HG03196 (cell line): ENCODE measurements at regions not wholly inside any gene's neighbourhood (a gene's known extent, or its start where the extent isn't known, plus 50 kb on each side); places are given as distances from the start of the nearest gene placed in this dataset.

Experiments
- ATAC-seq: cut with Tn5 transposase; IDR thresholded peaks from one replicate; pipeline ENCODE4 v1.9.1; 2021; ENCODE audit not compliant: unreplicated experiment

DNA sequence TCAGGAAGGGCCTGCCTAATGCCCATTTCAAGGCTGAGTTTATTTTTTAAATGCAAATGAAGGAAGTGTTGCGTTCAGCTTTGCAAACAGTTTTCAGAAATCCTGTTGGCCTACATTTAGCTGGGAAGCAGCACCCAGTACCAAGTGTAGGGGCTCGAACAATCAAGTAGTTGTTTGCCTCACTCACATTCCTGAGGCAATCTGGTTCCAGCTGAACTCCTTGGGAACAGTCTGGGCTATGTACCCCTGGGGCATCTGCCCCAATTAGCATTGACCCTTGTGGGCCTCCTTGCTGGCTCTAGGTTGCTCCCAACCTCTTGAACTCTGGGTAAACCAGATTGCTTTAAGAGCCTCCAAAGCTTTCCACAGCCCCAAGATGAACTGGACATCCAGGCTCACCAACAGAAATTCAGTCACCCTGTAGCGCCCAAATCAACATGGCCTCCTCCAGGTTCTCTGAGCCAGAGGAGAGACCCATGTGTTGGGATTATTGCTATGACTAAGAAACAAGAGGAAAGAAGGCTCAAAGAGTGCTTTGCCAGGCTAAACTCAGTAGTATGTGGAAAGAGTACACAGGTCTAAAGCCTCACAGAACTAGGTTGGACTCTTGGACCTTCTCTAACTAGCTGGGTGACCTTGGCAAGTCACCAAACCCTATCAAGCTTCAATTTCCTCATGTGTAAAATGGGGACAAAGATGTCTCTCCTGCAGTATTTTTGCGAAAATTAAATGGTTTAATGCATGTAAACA, 532.7 kb downstream of the SOX2 start:
- ATAC-seq = no peak

- ATAC-seq = no peak
These were observed 533.3 kb downstream of the SOX2 start for GRCh38 chr3:182245059-182245458.

DNA sequence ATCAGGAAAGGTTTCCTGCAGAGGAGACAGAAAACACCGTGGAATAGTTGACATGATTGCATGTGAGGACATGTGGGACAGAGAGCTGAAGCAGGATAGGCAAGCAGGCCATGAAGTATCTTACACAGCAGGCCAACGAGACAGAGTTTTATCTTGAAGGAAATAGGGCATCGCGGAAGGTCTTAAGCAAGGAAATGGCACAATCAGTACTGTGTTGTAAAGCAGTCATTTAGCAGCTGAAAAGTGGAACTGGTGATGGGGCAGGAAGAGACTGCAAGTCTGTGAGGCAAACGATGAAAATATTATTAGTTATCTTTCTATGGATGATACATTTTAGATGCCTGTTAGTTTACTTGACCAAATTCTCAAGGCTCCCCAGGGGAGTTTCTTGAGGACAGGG, 535.1 kb downstream of the SOX2 start:
- no peak for ATAC-seq

DNA sequence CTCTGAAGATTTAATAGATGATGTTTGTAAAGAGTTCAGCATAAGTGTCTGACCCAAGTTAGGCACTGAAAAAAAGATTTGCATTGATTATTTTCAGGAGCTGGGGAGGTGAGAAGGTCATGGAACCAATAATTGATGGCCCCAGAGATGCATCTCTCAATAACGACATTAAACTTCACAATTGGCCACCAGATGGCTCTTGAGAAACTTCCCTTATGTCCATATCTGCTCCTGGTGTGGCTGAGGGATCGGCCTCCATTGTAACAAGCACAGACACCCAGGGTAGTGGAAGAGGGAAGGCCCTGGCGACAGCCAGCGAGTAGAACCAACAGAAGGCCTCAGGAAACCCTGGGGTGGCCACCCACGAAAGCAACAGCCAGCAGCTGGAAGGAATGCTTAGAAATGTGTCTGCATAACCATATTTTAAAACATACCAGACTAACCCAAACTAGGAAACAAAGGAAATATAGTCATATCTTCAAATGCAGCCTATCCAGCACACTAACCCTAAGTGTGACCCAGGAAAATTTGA, 536.7 kb downstream of the SOX2 start:
- ATAC-seq = no peak

- no peak for ATAC-seq
These were observed 540.5 kb upstream of the ATP11B start for GRCh38 chr3:182252802-182253201.

DNA sequence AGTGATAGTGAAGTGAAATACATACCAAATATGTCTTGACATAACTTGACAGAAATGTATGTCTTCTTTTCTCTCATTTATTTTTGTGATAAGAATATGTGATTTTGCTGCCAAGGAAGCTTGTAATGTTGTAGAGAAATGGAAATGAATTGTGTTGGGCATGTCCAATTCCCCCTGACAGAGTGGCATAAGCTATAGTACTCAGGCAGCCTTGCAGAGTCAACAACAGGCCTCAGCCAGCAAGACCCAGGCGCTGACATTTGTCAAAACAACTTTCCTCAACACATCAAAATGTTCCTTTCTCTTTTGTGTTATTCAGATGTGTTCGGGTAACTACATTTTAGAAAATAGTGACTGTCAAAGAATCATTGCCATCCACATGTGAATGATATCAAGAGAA, 538.1 kb upstream of the ATP11B start:
- ATAC-seq = no peak

DNA sequence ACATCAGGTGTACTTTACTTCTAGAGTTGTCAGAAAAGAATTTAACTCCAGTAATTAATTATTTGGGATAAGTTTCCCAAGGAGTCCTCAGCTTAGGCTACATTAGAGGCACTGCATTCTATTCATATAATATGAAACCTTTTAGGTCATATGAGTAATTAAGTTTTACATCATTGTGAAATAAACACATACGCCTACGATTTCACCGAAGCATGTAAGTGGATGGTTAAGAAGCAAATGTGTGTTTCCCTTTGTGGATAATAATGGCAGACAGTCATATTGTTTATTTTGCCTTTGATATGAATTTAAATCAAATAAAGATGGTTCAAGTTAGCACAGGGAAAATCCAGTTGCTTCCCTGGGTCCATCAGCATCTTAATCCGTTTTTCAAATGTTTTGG, 535.9 kb upstream of the ATP11B start:
- no peak for ATAC-seq

- no peak for ATAC-seq
These were observed 534.6 kb upstream of the ATP11B start for GRCh38 chr3:182258538-182259177.

DNA sequence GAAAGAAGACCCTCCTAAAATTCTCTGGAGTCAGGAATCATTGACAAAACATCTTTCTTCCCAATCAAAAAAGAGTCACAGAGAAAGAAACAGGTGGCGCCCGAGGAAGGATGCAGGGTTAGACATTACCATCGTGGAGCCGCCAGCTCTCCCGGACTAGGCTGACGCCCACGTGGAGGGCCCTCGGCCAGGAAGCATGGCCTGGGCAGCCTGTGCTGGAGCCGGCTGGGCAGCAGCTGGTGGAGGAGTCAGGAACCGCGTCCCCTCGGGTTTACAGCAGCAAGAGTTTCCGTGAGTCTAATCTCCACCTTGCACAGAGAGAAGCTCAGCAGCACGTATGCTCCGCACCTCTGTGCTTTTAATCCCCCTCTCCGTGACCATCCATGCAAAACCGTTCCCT, 533.7 kb upstream of the ATP11B start:
- ATAC-seq = no peak

DNA sequence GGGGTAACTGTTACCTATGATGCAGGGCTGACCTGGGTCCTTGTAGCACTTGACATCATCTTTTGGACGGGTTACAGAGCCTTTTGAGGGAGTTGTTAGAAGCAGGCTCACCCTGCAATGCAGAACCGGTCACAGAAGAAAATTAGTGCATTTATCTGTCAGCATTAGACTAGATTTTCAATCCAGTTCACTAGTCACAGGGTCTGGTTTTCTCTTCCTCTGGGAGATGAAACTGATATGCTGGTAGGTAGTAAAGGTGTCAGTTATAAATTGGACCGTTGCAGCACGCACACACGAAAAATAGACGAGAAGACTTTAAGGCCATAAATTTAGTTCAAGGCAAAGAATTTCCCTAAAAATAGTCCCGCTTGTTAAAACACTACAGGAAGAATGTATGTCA, 532.3 kb upstream of the ATP11B start:
- ATAC-seq = no peak

- ATAC-seq = no peak
These were observed 524.6 kb upstream of the ATP11B start for GRCh38 chr3:182268711-182269110.

DNA sequence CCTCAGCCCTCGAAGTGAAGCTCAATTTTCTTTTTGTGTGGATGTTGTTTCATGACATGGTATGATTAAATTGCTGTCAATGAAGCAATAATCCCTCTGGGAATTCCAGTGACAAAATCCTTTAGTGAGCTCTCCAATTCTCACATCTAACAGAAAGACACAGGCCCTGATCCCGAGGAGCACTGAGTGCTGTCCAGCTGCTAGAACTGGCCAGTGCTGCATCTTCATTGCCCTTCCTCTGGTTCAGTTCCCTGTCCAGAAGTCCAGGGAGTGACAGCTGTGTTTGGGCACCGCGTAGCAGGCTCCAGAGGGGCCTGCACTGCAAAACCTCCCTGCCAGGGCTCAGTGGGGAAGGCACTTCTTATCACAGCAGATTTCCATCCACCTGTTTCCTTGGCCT, 516.8 kb upstream of the ATP11B start:
- ATAC-seq = no peak

GRCh38 chr3:182284793-182285192, 508.5 kb upstream of the ATP11B start:
- ATAC-seq = no peak

DNA sequence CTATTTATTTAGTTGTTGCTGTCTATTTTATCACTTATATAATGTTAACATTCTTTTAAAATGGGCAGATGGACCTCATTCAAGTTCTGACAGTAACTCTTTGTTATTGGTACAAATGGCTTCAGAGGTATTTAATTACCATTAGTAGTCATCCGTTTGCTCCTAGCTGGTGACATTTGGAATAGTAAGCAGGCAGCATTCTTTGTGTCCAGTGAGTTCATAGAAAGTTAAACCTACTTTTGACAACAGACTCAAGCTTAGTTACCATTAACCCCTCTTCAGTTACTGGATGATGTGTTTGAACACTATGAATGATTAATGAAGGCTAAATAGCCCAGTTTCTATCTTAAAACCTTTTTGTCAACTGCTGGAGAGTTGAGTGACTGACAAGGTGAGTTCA, 500.7 kb upstream of the ATP11B start:
- ATAC-seq = no peak

DNA sequence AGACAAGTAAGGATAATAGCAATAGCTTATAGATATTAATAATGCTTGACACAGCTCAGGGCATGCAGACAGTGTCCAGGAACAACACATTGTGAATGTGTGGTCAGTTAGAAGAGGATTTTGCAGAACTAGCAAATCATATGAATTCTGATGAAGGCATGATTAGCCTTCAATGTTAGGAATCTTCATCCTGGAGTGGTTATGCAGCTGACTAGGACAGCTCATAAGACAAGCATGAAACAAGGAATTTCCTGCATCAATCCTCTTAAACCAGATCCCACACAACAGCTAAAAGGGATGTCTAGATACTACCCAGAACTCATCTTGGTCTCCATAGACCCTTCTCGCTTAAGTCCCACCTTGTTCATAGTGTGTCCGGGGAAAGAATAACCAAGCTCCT, 499.0 kb upstream of the ATP11B start:
- no peak for ATAC-seq

GRCh38 chr3:182294696-182295095, 498.6 kb upstream of the ATP11B start:
- ATAC-seq = no peak

DNA sequence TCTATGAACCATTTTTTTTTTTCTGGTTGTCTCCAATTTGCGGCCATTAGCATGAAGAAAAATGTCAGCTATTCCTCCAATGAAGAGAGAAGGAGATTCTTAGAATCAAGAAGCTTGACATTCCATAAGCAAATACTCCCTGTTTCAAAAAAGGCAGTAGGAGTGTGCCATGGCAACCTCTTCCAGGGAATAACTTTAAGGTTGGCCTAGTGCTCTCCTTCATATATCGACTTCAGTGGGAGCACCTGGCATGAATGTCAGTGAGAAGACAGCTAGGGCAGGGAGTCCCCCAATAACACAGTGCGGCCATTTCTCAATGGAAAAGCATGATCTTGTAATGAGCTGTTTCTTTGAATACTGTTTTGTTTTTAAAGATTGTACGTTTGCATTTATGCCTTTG, 493.0 kb upstream of the ATP11B start:
- ATAC-seq = no peak

DNA sequence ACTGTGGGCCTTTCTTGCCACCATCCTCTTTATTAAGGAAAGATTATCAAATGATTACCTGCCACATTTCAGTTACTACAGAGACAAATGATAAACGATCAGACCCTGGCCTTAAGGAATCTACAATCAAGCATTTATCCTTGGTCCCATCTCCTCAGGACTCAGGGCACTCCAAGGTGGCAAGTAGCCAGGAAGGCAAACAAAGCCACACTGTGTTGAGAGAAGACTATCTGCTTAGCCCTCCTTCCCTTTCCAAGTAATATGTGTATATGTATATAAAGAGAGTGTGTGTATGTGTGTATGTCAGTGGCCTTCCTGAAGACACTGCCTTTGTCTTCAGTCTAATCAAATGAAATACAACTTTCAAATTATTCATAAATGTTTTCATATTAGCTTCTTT, 490.1 kb upstream of the ATP11B start:
- no peak for ATAC-seq

GRCh38 chr3:182305881-182306665, 487.2 kb upstream of the ATP11B start:
- no peak for ATAC-seq

DNA sequence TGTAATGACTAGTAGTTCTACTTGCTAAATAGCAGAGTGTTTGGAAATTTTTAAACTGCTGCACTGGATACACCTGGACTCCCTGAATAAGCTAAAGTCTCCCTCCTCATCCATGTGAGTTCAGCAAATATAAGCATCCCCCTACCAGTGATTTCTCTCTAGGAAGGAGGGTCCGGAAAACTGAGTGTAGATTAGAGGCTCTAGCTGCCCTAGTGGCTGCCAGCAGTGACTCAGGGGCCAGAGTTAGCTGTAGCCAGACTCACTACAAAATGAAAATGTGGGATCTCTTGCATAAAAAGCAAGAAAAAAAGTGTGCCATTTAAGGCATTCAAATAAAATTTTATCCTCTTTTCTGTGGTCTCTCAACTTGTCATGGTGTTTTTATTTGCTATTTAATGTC, 485.0 kb upstream of the ATP11B start:
- ATAC-seq = no peak

GRCh38 chr3:182309120-182309519, 484.2 kb upstream of the ATP11B start:
- ATAC-seq = no peak

- ATAC-seq = no peak
These were observed 478.0 kb upstream of the ATP11B start for GRCh38 chr3:182315313-182315712.
